H1 (cell line): ENCODE measurements at regions not wholly inside any gene's neighbourhood (a gene's known extent, or its start where the extent isn't known, plus 50 kb on each side); places are given as distances from the start of the nearest gene placed in this dataset.

Experiments
- CTCF ChIA-PET: fragments of 300-600 bp; sonication (Branson Sonifier 250); formaldehyde crosslinking; loops from one replicate; lab custom pipeline; 2021; ENCODE audit not compliant: partially characterized antibody; lab: Charles Lee
- POLR2A ChIA-PET: fragments of 300-600 bp; sonication (Branson Sonifier 250); formaldehyde crosslinking; loops from one replicate; lab custom pipeline; 2021; ENCODE audit warnings: inconsistent platforms; ENCODE audit not compliant: partially characterized antibody; lab: Charles Lee
- DNase-seq, 2 experiments: peaks; one replicate each; pipeline versions ENCODE4 v3.0.0 to v3.0.0-alpha.2; 2010 to 2022; ENCODE audit warnings: low spot score in 2 of 2, low read depth in 1 of 2, mixed read lengths in 1 of 2
- FAIRE-seq: peaks from 2 replicates; lab custom pipeline; 2011; peaks lifted over from hg19 to GRCh38; lab: Jason Lieb, UNC
- H2AFZ ChIP-seq: 2 replicates; pipeline ENCODE4 v1.8.1; 2012; ENCODE audit warnings: low read length, inconsistent platforms
- H2AK5ac ChIP-seq: 2 replicates; pipeline ENCODE4 v1.6.1; 2013; ENCODE audit warnings: low read depth, low read length
- H2BK120ac ChIP-seq: replicated peaks from 2 replicates; pipeline ENCODE3; 2013; ENCODE audit warnings: low read depth, low read length, inconsistent platforms
- H2BK12ac ChIP-seq: 2 replicates; pipeline ENCODE4 v1.6.1; 2013; ENCODE audit warnings: low read depth, low read length
- H2BK15ac ChIP-seq: 2 replicates; pipeline ENCODE4 v1.6.1; 2013; ENCODE audit warnings: low read length
- H2BK20ac ChIP-seq: 2 replicates; pipeline ENCODE4 v1.6.1; 2013; ENCODE audit warnings: low read length
- H2BK5ac ChIP-seq: 2 replicates; pipeline ENCODE4 v1.6.1; 2013; ENCODE audit warnings: low read depth, low read length
- H3K14ac ChIP-seq: 2 replicates; pipeline ENCODE4 v1.6.1; 2013; ENCODE audit warnings: inconsistent platforms; ENCODE audit not compliant: insufficient read length
- H3K18ac ChIP-seq: 2 replicates; pipeline ENCODE4 v1.6.1; 2013; ENCODE audit warnings: low read length; ENCODE audit errors: extremely low read depth
- H3K23ac ChIP-seq: 2 replicates; pipeline ENCODE4 v1.6.1; 2013; ENCODE audit warnings: inconsistent platforms; ENCODE audit not compliant: insufficient read length
- H3K23me2 ChIP-seq: 2 replicates; pipeline ENCODE4 v1.6.1; 2013; ENCODE audit warnings: low read depth, low read length
- H3K27ac ChIP-seq: 2 replicates; pipeline ENCODE4 v1.6.1; 2011; ENCODE audit warnings: low read depth, low read length, inconsistent platforms
- H3K27me3 ChIP-seq, 4 experiments: replicated peaks in 1 of 4; 1 replicate in 1 of 4; 2 replicates in 3 of 4; pipeline versions ENCODE4 v1.6.1 to v1.8.1; 2011 to 2013; ENCODE audit warnings: low read length in 3 of 4, mild to moderate bottlenecking in 3 of 4, inconsistent platforms in 2 of 4, mixed read lengths in 2 of 4, moderate library complexity in 1 of 4; ENCODE audit not compliant: control insufficient read depth in 3 of 4, insufficient read depth in 3 of 4; ENCODE audit errors: extremely low read depth in 1 of 4
- H3K36me3 ChIP-seq, 4 experiments: 2 replicates each; pipeline versions ENCODE4 v1.6.1 to v1.8.1; 2011 to 2013; ENCODE audit warnings: mild to moderate bottlenecking in 4 of 4, low read length in 3 of 4, moderate library complexity in 2 of 4, control low read depth in 1 of 4, inconsistent platforms in 1 of 4; ENCODE audit not compliant: insufficient read depth in 4 of 4, control insufficient read depth in 2 of 4
- H3K4ac ChIP-seq: replicated peaks from 2 replicates; pipeline ENCODE3; 2013; ENCODE audit warnings: low read length, low read depth, mixed read lengths, inconsistent platforms; ENCODE audit not compliant: insufficient read length
- H3K4me1 ChIP-seq, 4 experiments: replicated peaks in 1 of 4; 1 replicate in 1 of 4; 2 replicates in 3 of 4; pipeline versions ENCODE4 v1.6.1 to v1.8.1; 2011 to 2013; ENCODE audit warnings: low read length in 3 of 4, inconsistent platforms in 2 of 4, mixed read lengths in 1 of 4; ENCODE audit not compliant: insufficient read depth in 4 of 4, control insufficient read depth in 3 of 4
- H3K4me2 ChIP-seq, 2 experiments: 2 replicates each; pipeline versions ENCODE4 v1.6.1 to v1.8.1; 2011 to 2013; ENCODE audit warnings: low read depth in 2 of 2, low read length in 2 of 2, control low read depth in 1 of 2, inconsistent platforms in 1 of 2, mild to moderate bottlenecking in 1 of 2; ENCODE audit not compliant: insufficient read depth in 1 of 2
- H3K4me3 ChIP-seq, 4 experiments: fragments of 200-600, 300-600 bp in 1 of 4; sonication (generic), shearing (Covaris generic), sonication (Bioruptor Twin) in 1 of 4; 2 replicates each; pipeline versions ENCODE4 v1.5.1 to v1.8.1; 2011 to 2016; ENCODE audit warnings: low read length in 4 of 4, low read depth in 3 of 4, control low read depth in 2 of 4, inconsistent platforms in 2 of 4, mild to moderate bottlenecking in 2 of 4, mixed read lengths in 1 of 4, moderate library complexity in 1 of 4; ENCODE audit not compliant: insufficient read depth in 2 of 4; ENCODE audit errors: extremely low read depth in 1 of 4
- H3K56ac ChIP-seq: replicated peaks from 2 replicates; pipeline ENCODE3; 2013; ENCODE audit warnings: low read depth, mild to moderate bottlenecking, mixed read lengths, low read length, inconsistent platforms; ENCODE audit not compliant: insufficient read length
- H3K79me1 ChIP-seq: 2 replicates; pipeline ENCODE4 v1.6.1; 2013; ENCODE audit warnings: low read depth, low read length, control low read depth
- H3K79me2 ChIP-seq, 2 experiments: 2 replicates each; pipeline versions ENCODE4 v1.6.1 to v1.8.1; 2012 to 2013; ENCODE audit warnings: low read length in 2 of 2, mild to moderate bottlenecking in 2 of 2, inconsistent platforms in 1 of 2; ENCODE audit not compliant: insufficient read depth in 2 of 2, control insufficient read depth in 1 of 2
- H3K9ac ChIP-seq, 4 experiments: replicated peaks in 1 of 4; 1 replicate in 1 of 4; 2 replicates in 3 of 4; pipeline versions ENCODE4 v1.6.1 to v1.8.1; 2011 to 2013; ENCODE audit warnings: low read depth in 3 of 4, low read length in 3 of 4, control low read depth in 2 of 4, mild to moderate bottlenecking in 2 of 4, moderate library complexity in 2 of 4, inconsistent platforms in 1 of 4; ENCODE audit errors: extremely low read depth in 1 of 4
- H3K9me3 ChIP-seq, 2 experiments: 2 replicates each; pipeline versions ENCODE4 v1.6.1 to v1.8.1; 2012 to 2013; ENCODE audit warnings: mild to moderate bottlenecking in 2 of 2, moderate library complexity in 2 of 2, control low read depth in 1 of 2, inconsistent platforms in 1 of 2, low read depth in 1 of 2, low read length in 1 of 2, mixed read lengths in 1 of 2; ENCODE audit not compliant: insufficient read depth in 2 of 2
- H4K20me1 ChIP-seq, 2 experiments: replicated peaks in 1 of 2; 2 replicates each; pipeline versions ENCODE3 to v1.8.1; 2011 to 2013; ENCODE audit warnings: inconsistent platforms in 2 of 2, low read length in 2 of 2, mild to moderate bottlenecking in 1 of 2; ENCODE audit not compliant: insufficient read depth in 2 of 2, control insufficient read depth in 1 of 2
- H4K5ac ChIP-seq: 2 replicates; pipeline ENCODE4 v1.6.1; 2013; ENCODE audit warnings: low read length, low read depth, mixed read lengths, inconsistent platforms; ENCODE audit not compliant: insufficient read length
- H4K8ac ChIP-seq: 2 replicates; pipeline ENCODE4 v1.8.0; 2013; ENCODE audit warnings: mild to moderate bottlenecking, moderate library complexity, low read length, inconsistent platforms; ENCODE audit not compliant: insufficient read depth; ENCODE audit errors: extremely low read depth
- H4K91ac ChIP-seq: replicated peaks from 2 replicates; pipeline ENCODE3; 2013; ENCODE audit warnings: low read length, mixed read lengths, inconsistent platforms; ENCODE audit not compliant: insufficient read length
- ATF2 ChIP-seq: IDR thresholded peaks from 2 replicates; pipeline ENCODE4 v1.6.1; 2012; ENCODE audit warnings: low read length, inconsistent platforms
- EZH2 ChIP-seq: fragments of 200-600 bp; sonication (generic); IDR thresholded peaks from 2 replicates; pipeline ENCODE4 v1.7.1; 2012; ENCODE audit warnings: low read depth, mild to moderate bottlenecking, moderate library complexity, low read length, inconsistent platforms; ENCODE audit not compliant: severe bottlenecking
- KDM4A ChIP-seq: IDR thresholded peaks from one replicate; pipeline ENCODE4 v1.7.1; 2012; ENCODE audit warnings: low read depth, mild to moderate bottlenecking, moderate library complexity, low read length, inconsistent platforms; ENCODE audit not compliant: severe bottlenecking
- POLR2A ChIP-seq, 2 experiments: IDR thresholded peaks; 1 replicate in 1 of 2; 2 replicates in 1 of 2; pipeline ENCODE4 v1.6.1; 2011; ENCODE audit warnings: low read depth in 2 of 2, low read length in 2 of 2, mild to moderate bottlenecking in 2 of 2; ENCODE audit errors: control extremely low read depth in 1 of 2
- SP1 ChIP-seq: IDR thresholded peaks from 2 replicates; pipeline ENCODE4 v1.6.1; 2011; ENCODE audit warnings: low read depth, low read length
- SUZ12 ChIP-seq: fragments of 200-600 bp; sonication (generic); IDR thresholded peaks from 2 replicates; pipeline ENCODE4 v1.6.1; 2012; ENCODE audit warnings: mild to moderate bottlenecking, inconsistent platforms, low read length, moderate library complexity, mixed read lengths
- YY1 ChIP-seq: IDR thresholded peaks from 2 replicates; pipeline ENCODE4 v1.6.1; 2011; ENCODE audit warnings: low read depth, mild to moderate bottlenecking, low read length
- WGBS, 2 experiments: shearing (Covaris generic) in 1 of 2; methylation state at CpG; one replicate each; pipeline versions ENCODE4 v1.1.6 to v1.1.7; 2013 to 2015; ENCODE audit warnings: low lambda C conversion rate in 2 of 2, mixed read lengths in 2 of 2, inconsistent platforms in 1 of 2, low coverage in 1 of 2, missing lambda C conversion rate in 1 of 2; ENCODE audit not compliant: insufficient replicate concordance in 2 of 2, insufficient coverage in 1 of 2, insufficient read length in 1 of 2; ENCODE audit errors: extremely low coverage in 1 of 2, missing lambda C conversion rate in 1 of 2; 5-methylcytosine and 5-hydroxymethylcytosine counted together

- Histone ChIP-seq H2BK5ac (no peak overlapping the region), H4K20me1 (no peaks in the 10 kb centered on the region), H3K9me3 (peaks cover 19 to 46% of the 10 kb centered on the region in 2 experiments), H3K27me3 (no peaks in the 10 kb centered on the region), H3K18ac (no peak overlapping the region; the same call in 1 of the 2 replicates), H3K4me1 (no peaks in the 10 kb centered on the region), H4K91ac (no peak overlapping the region), H2BK12ac (no peak overlapping the region), H2BK15ac (no peak overlapping the region), H2AK5ac (no peak overlapping the region), H4K5ac (no peak overlapping the region), H3K36me3 (no peaks in the 10 kb centered on the region), H2BK120ac (no peak overlapping the region), H2BK20ac (no peak overlapping the region), H3K4ac (no peak overlapping the region), H3K79me2 (no peaks in the 10 kb centered on the region), H2AFZ (no peak overlapping the region), H3K79me1 (no peaks in the 10 kb centered on the region), H3K4me3 (no peak overlapping the region), H4K8ac (no peak overlapping the region), H3K9ac (no peak overlapping the region), H3K4me2 (no peak overlapping the region), H3K27ac (no peak overlapping the region), H3K14ac (no peak overlapping the region), H3K23ac (no peak overlapping the region), H3K56ac (no peak overlapping the region), H3K23me2 (no peaks in the 10 kb centered on the region)
- 68% methylated on average over 3 of the region's 3 CpGs; no CpG with 5 or more reads in 1 of the 2 experiments for WGBS, 2 experiments
- ChIA-PET CTCF (no interaction called here), POLR2A (no interaction called here)
- TF ChIP-seq ATF2 (no peak), SP1 (no peak), POLR2A (IDR thresholded peaks at IDR 0.05; ENCODE audit: control extremely low read depth in 1 of 2, low read depth in 2 of 2, low read length in 2 of 2) (no peak), EZH2 (no peak), KDM4A (no peak), SUZ12 (no peak), YY1 (no peak)
- FAIRE-seq: no peak
- no peak for DNase-seq
Observed at GRCh38 chr1:4273243-4273642, 373.2 kb upstream of the C1orf174 start.
